ENCODE measurements at regions not wholly inside any gene's neighbourhood (a gene's known extent, or its start where the extent isn't known, plus 50 kb on each side); places are given as distances from the start of the nearest gene placed in this dataset.

DNA sequence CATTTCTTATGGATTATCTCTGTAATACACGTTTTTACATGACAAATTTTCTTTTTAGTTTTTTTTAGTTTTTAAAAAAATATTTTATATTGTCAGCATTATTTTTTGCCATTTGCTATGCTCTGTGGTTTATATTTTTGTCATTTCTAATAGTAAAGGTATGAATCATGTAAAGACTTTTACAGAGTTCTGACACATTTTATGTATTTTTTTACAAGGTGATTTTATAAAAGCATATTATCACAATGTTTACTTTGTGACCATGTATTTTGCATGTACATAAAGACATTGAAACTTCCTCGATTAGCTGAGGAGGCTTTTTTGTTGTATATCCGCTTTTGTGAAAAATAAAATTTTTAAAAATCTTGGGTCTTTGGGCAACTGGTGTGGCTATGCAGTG is 1705.1 kb downstream of the PCDH7 start:
- Histone ChIP-seq H3K9me3 (ENCODE audit: control insufficient read depth, insufficient read depth, low read depth, low read length) (no peaks in the 10 kb centered on the region), H3K36me3 (ENCODE audit: control insufficient read depth, insufficient read depth, low read length) (no peaks in the 10 kb centered on the region), H3K4me1 (ENCODE audit: control insufficient read depth, insufficient read depth, low read length) (no peaks in the 10 kb centered on the region), H3K27me3 (ENCODE audit: control insufficient read depth, insufficient read depth, low read length) (no peaks in the 10 kb centered on the region), H3K4me3 (ENCODE audit: low read depth in 2 of 2, low read length in 2 of 2) (no peak overlapping the region), H3K27ac (ENCODE audit: low read length) (no peak overlapping the region)
- POLR2A ChIA-PET = no interaction called here
- CTCF ChIA-PET = no interaction called here
- BruUV-seq (replicated peaks) = no TSS peak
- in situ Hi-C loops (cut with HindIII; ENCODE audit: low pct_unique_long_range_greater_than_20kb, low sequenced_read_pairs) (no loop called here), intact Hi-C loops (cut with micrococcal nuclease; ENCODE audit: unreplicated experiment) (no loop called here)
- DNase-seq (ENCODE audit: low read depth, low spot score) (no peak), ATAC-seq (no peak)
- TF ChIP-seq POLR2AphosphoS5 (IDR thresholded peaks at IDR 0.05; ENCODE audit: low read depth, low read length) = no peak
- no peak for TF ChIP-seq SIN3A (IDR thresholded peaks at IDR 0.05; ENCODE audit: borderline replicate concordance, insufficient read depth, low read depth, low read length)
- TF ChIP-seq, protein P1, sequence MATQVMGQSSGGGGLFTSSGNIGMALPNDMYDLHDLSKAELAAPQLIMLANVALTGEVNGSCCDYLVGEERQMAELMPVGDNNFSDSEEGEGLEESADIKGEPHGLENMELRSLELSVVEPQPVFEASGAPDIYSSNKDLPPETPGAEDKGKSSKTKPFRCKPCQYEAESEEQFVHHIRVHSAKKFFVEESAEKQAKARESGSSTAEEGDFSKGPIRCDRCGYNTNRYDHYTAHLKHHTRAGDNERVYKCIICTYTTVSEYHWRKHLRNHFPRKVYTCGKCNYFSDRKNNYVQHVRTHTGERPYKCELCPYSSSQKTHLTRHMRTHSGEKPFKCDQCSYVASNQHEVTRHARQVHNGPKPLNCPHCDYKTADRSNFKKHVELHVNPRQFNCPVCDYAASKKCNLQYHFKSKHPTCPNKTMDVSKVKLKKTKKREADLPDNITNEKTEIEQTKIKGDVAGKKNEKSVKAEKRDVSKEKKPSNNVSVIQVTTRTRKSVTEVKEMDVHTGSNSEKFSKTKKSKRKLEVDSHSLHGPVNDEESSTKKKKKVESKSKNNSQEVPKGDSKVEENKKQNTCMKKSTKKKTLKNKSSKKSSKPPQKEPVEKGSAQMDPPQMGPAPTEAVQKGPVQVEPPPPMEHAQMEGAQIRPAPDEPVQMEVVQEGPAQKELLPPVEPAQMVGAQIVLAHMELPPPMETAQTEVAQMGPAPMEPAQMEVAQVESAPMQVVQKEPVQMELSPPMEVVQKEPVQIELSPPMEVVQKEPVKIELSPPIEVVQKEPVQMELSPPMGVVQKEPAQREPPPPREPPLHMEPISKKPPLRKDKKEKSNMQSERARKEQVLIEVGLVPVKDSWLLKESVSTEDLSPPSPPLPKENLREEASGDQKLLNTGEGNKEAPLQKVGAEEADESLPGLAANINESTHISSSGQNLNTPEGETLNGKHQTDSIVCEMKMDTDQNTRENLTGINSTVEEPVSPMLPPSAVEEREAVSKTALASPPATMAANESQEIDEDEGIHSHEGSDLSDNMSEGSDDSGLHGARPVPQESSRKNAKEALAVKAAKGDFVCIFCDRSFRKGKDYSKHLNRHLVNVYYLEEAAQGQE (IDR thresholded peaks at IDR 0.05; ENCODE audit: insufficient read depth in 1 of 2, low read depth in 2 of 2, low read length in 1 of 2) = no peak
- TF ChIP-seq TCF7L2 (IDR thresholded peaks at IDR 0.05; ENCODE audit: low read depth, low read length) = no peak
- TF ChIP-seq, protein P2, sequence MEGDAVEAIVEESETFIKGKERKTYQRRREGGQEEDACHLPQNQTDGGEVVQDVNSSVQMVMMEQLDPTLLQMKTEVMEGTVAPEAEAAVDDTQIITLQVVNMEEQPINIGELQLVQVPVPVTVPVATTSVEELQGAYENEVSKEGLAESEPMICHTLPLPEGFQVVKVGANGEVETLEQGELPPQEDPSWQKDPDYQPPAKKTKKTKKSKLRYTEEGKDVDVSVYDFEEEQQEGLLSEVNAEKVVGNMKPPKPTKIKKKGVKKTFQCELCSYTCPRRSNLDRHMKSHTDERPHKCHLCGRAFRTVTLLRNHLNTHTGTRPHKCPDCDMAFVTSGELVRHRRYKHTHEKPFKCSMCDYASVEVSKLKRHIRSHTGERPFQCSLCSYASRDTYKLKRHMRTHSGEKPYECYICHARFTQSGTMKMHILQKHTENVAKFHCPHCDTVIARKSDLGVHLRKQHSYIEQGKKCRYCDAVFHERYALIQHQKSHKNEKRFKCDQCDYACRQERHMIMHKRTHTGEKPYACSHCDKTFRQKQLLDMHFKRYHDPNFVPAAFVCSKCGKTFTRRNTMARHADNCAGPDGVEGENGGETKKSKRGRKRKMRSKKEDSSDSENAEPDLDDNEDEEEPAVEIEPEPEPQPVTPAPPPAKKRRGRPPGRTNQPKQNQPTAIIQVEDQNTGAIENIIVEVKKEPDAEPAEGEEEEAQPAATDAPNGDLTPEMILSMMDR (IDR thresholded peaks at IDR 0.05) = no peak

DNA sequence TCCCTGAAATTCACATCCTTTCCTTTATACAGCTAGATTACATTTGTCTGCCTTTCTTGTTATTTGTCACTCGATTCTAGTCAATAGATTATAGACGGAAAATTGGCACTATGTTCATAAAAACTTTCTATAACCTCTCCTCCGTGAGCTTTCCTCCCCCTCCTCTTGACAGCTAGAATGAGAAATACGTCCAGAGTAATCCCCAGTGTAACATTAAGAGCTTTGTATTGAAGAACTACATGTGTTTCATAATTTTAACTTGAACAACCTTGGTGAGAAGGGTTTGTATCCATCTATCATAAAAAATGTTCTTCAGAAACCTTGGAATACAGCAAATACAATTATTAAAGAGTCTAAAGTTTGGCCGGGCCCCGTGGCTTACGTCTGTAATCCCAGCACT is 1707.4 kb downstream of the PCDH7 start:
- ChIA-PET POLR2A (no interaction called here), CTCF (no interaction called here)
- intact Hi-C loops (cut with micrococcal nuclease; ENCODE audit: unreplicated experiment) = no loop called here
- H3K4me1 ChIP-seq (ENCODE audit: control insufficient read depth, insufficient read depth, low read length) = no peaks in the 10 kb centered on the region
- in situ Hi-C loops (cut with HindIII; ENCODE audit: low pct_unique_long_range_greater_than_20kb, low sequenced_read_pairs) = no loop called here
- no peaks in the 10 kb centered on the region for H3K36me3 ChIP-seq (ENCODE audit: control insufficient read depth, insufficient read depth, low read length)
- H3K27ac ChIP-seq (ENCODE audit: low read length) = no peak overlapping the region
- ATAC-seq = no peak
- no peak for DNase-seq (ENCODE audit: low read depth, low spot score)
- no peaks in the 10 kb centered on the region for H3K27me3 ChIP-seq (ENCODE audit: control insufficient read depth, insufficient read depth, low read length)
- no TSS peak for BruUV-seq (replicated peaks)
- no peak overlapping the region for H3K4me3 ChIP-seq (ENCODE audit: low read depth in 2 of 2, low read length in 2 of 2)
- H3K9me3 ChIP-seq (ENCODE audit: control insufficient read depth, insufficient read depth, low read depth, low read length) = no peaks in the 10 kb centered on the region
- TF ChIP-seq TCF7L2 (IDR thresholded peaks at IDR 0.05; ENCODE audit: low read depth, low read length) (no peak), SIN3A (IDR thresholded peaks at IDR 0.05; ENCODE audit: borderline replicate concordance, insufficient read depth, low read depth, low read length) (no peak)
- TF ChIP-seq, protein P1 (IDR thresholded peaks at IDR 0.05; ENCODE audit: insufficient read depth in 1 of 2, low read depth in 2 of 2, low read length in 1 of 2) = no peak

Data from Panc1 (cell line).